HG02885 (cell line): ENCODE measurements at regions not wholly inside any gene's neighbourhood (a gene's known extent, or its start where the extent isn't known, plus 50 kb on each side); places are given as distances from the start of the nearest gene placed in this dataset.

Experiments used
- ATAC-seq: cut with Tn5 transposase; IDR thresholded peaks from one replicate; pipeline ENCODE4 v1.9.1; 2021; ENCODE audit warnings: mild to moderate bottlenecking; ENCODE audit not compliant: unreplicated experiment, poor library complexity

DNA sequence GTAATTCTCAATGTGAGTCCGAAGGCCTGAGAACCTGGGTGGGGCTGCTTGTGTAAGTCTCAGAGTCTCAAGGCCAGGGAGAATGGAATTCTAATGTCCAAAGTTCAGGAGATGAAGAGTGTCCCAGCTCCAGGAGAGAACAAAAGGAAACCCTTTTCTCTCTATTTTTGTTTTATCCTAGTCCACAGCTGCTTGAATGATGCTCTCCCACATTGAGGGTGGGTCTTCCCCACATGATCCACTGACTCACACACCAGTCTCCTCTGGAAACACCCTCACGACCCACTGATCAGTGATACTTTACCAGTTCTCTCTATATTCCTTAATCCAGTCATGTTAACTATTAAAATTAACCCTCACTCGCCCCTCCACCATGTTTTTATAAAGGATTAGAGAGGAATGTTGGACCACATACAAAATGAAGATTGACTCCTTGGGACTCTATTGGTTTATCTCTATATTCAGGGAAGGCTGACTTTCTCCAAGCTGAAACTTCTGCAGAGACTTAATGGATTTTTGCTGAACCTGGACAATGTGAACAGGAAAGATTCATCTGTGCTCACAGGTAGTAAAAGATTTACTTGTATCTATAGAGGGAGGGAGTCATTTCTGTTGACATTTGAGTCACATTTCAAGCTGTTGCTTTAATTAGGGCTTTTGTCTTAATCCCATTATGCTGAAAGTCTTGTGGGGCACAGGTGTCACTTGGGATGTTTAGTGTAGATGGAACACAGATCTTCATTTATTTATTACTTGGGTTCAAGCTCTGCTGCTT, 1061.0 kb upstream of the TMEM132C start:
- ATAC-seq: no peak

GRCh38 chr12:127209318-127209717, 1057.7 kb upstream of the TMEM132C start:
- ATAC-seq: no peak

- no peak for ATAC-seq
Observed at GRCh38 chr12:127214186-127214585, 1052.8 kb upstream of the TMEM132C start.

DNA sequence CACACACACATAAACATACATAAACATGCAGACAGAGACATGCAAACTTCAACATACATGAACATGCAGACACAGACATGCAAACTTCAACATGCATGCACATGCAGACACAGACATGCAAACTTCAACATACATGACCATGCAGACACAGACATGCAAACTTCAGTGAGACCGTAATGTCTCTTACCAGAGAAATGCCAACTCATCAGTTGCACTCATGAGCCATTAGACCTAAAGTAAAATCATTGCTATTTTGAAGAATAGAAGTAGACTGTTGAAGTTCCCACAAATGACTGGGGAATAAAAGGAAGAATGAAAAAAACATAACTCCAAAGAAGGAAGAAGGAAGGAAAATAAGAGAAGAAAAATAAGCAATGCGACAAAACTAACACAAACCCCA, 1044.0 kb upstream of the TMEM132C start:
- no peak for ATAC-seq

- no peak for ATAC-seq
Observed at GRCh38 chr12:127223731-127224130, 1043.2 kb upstream of the TMEM132C start.

DNA sequence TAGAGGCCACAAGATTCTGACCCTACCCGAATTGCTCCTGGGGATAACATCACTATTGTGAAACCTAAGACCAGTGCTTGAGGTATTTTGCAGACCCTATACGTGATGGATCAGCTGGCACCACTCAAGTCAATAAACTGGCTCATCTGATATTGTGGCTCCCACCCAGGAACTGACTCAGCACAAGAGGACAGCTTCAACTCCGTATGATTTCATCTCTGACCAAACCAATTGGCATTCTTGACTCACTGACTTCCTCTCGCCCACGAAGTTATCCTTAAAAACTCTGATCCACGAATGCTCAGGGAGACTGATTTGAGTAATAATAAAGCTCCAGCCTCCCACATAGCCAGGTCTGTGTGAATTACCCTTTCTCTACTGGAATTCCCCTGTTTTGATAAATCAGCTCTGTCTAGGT, 1036.1 kb upstream of the TMEM132C start:
- ATAC-seq: no peak

- no peak for ATAC-seq
Observed at GRCh38 chr12:127231371-127231770, 1035.6 kb upstream of the TMEM132C start.

GRCh38 chr12:127233016-127233415, 1034.0 kb upstream of the TMEM132C start:
- no peak for ATAC-seq

GRCh38 chr12:127235761-127236160, 1031.2 kb upstream of the TMEM132C start:
- ATAC-seq: no peak

DNA sequence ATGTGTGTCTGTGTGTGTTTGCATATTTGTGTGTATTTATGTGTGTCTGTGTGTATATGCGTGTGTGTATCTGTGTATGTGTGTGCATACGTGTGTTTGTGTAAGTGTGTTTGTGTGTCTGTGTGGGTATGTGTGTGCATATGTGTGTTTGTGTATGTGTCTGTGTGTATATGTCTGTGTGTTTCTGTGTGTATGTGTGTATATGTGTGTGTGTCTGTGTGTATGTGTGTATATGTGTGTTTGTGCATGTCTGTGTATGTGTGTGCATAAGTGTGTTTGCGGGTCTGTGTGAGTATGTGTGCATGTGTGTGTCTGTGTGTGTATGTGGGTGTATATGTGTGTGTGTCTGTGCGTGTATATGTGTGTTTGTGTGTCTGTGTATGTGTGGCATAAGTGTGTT, 1030.5 kb upstream of the TMEM132C start:
- no peak for ATAC-seq

DNA sequence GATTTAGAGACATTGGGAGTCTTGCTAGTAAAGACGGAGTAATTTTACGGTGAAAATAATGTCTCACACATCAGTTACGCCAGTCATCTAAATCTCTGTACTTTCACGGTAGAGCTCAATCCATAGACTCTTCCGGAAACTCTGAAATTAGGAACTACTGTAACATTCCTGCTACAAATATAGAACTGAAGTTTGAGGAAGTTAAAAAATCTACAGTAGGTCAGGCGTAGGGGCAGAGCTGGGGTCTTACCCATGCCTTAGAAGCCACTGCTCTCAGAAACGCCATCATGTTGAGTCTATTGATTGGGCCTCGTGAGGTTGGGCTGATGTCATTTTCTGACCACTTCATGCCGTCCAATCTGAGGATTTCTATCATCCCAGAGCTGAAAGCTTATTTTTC, 1029.8 kb upstream of the TMEM132C start:
- ATAC-seq: no peak

GRCh38 chr12:127238107-127238506, 1028.9 kb upstream of the TMEM132C start:
- ATAC-seq: no peak

DNA sequence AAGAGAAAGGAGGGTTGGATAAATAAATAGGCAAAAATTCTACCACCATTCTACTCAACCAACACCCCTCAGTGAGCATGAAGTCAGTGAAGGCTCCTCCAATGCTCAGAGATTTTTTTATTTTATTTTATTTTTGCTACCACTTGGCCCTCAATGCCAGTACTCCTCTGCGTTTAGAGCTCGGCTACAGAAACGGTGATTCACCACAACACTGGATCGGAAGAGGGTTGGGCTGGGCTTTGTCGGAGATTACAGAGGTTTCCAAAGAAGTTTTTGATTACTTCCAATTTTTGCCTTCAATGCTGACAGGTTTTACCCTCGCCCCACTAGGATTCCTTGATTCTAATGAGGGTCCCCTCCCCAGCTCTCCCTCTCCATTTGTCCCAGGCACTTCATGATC, 1027.2 kb upstream of the TMEM132C start:
- no peak for ATAC-seq

DNA sequence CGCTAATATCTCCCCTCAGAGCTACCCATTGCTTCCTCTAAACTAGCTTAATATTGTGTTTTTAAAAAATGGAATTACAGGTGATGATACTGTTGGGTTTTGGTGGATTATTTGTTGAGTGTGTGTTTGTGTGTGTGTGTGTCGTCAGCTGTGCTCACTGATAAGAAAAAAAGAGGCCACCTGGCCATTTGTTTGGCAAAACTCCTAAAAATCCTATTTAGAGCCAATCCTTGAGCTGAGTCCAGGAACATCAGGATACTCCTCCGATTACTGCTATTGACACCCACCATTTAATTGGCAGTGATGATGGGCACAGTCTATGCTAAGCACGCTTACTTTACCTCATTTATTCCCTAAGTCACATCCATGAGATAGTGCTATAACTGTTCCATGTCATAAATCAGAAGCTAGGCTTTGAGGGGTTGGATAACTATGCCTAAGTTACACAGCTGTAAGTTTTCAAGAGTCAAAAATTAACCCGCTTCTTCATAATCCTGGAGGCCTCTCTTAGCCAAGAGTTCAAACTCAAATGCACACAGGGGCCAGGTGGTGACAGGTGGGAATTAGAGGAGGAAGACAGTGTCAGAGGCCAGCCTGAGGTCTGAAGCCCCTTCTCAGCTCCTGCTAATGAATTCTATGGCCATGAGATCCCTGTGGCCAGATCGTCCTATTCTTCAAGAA, 1026.6 kb upstream of the TMEM132C start:
- ATAC-seq: no peak

DNA sequence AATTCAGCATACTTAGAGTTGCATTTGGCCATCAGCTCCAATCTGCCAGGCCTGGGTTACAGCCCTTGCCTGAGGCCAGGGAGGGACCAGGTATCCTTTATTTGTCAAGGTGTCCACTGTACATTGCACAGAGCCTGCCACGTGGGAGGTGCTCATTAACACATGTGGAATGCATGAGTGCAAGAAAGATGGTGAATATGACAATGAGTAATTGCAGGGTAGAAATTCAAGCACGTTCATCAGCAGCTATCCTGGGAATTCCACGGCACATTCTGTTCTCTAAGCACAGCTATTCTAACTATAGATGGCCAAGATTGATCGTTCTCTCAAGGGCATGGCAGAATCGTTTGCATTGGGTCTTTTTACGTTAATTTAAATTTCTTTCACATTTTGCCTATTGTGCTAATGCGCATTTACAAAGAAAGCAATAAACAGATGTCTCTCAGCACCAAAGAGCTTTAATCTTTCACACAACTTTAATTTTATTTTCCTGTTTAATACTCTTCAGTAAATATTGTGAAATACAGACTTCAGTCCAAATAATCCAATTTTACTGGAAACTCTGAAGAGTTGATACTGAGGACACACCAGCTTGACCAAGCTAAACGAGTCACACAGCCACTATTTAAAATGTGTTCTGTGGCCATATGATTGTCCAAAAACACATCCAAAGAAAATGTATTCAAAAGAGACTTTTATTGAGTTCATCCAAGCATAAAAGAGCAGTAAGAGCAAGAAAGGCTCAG, 1025.7 kb upstream of the TMEM132C start:
- no peak for ATAC-seq

GRCh38 chr12:127245009-127245408, 1022.0 kb upstream of the TMEM132C start:
- ATAC-seq: no peak

GRCh38 chr12:127245437-127245836, 1021.5 kb upstream of the TMEM132C start:
- ATAC-seq: no peak

GRCh38 chr12:127247937-127248336, 1019.0 kb upstream of the TMEM132C start:
- no peak for ATAC-seq

DNA sequence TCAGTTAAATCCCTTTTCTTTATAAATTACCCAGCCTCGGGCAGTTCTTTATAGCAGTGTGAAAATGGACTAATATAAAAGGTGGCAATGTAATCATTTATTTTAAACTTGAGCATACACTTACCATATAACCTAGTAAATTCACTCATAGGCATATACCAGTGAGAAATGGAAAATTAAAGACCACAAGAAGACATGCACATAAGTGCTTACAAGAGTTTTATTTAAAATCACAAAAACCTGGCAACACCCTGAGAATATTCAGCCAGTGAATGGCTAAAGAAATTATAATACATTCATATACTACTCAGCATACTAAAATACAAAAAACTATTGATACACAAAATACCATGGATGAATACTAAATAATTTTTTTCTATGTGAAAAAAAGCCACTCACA, 1017.5 kb upstream of the TMEM132C start:
- ATAC-seq: no peak

DNA sequence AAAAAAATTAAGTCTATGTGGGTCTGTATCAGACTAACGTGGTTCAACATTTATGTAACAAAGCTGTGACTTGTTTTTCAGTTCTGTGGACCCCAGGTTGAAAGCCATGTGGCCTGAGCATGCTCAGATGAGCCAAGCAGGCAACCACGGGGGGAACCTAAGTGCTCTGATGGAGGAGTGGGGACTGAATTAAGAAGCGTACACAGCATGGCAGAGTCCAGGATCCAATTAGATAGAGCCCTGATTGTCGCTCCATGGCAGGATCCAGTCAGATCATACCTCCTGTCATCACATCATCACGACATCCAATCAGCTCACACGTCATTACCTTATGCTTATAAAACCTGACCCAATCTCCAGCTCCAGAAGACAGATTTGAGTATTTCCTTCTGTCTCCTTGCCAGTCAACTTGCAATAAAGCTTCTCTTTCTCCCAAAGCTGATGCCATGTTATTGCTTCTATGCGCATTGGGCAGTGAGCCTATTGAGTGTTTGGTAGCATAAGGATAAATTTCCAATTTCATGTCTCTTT, 1013.1 kb upstream of the TMEM132C start:
- no peak for ATAC-seq

DNA sequence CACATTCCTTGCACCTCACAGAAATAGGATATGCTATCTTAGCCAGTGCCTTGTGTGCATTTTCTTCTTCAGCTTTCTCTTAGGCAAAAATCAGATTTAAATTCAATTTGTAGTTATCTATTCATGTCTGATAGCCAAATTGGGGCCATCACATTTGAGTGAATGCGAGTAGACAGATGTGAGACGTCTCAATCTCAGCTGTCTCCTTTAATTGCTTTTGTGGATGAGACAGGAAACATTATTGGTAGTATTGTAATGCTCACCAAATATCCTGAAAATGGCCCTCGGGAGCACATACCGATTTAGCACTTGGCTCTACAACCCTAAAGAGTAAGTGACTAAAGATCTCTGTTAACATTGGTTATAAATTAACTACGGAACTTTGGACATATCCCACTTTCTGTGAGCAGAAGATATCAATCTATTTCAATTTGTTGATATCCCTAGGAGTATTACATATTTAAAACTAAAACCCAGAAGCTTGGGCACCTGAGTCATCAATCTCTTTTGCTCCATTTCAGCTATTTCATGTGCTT, 1012.5 kb upstream of the TMEM132C start:
- no peak for ATAC-seq
